Endothelial cell of umbilical vein (primary cell): ENCODE measurements at regions not wholly inside any gene's neighbourhood (a gene's known extent, or its start where the extent isn't known, plus 50 kb on each side); places are given as distances from the start of the nearest gene placed in this dataset.

Experiments
- CTCF ChIP-seq, 2 donors: IDR thresholded peaks; 1 replicate in 1 of 2; 2 replicates in 1 of 2; pipeline ENCODE4 v1.5.1; 2011; ENCODE audit warnings: low read length in 2 of 2, mild to moderate bottlenecking in 2 of 2, moderate library complexity in 2 of 2, control low read depth in 1 of 2, inconsistent platforms in 1 of 2, low read depth in 1 of 2; ENCODE audit not compliant: insufficient read depth in 1 of 2; ENCODE audit errors: extremely low read depth in 1 of 2
- EZH2 ChIP-seq: IDR thresholded peaks from 2 replicates; pipeline ENCODE4 v1.6.1; 2012; ENCODE audit warnings: borderline replicate concordance, low read depth, mild to moderate bottlenecking, moderate library complexity, low read length, inconsistent platforms; ENCODE audit not compliant: severe bottlenecking
- JUN ChIP-seq: IDR thresholded peaks from 2 replicates; pipeline ENCODE4 v1.6.1; 2011; ENCODE audit warnings: borderline replicate concordance, low read depth; ENCODE audit not compliant: insufficient read length, insufficient read depth
- MYC ChIP-seq: IDR thresholded peaks from one replicate; pipeline ENCODE4 v1.6.1; 2011; ENCODE audit warnings: mild to moderate bottlenecking, low read depth, low read length
- POLR2A ChIP-seq: IDR thresholded peaks from 2 replicates; pipeline ENCODE4 v1.6.1; 2012; ENCODE audit warnings: low read depth, mild to moderate bottlenecking, control low read depth, low read length
- POLR2AphosphoS5 ChIP-seq: IDR thresholded peaks from 2 replicates; pipeline ENCODE4 v1.6.1; 2012; ENCODE audit warnings: low read depth, mild to moderate bottlenecking, control low read depth, low read length, moderate library complexity; ENCODE audit not compliant: insufficient read depth
- TF ChIP-seq, protein P1 (sequence below): IDR thresholded peaks from 2 replicates; pipeline ENCODE4 v1.6.1; 2011; ENCODE audit not compliant: insufficient read depth, insufficient read length

- TF ChIP-seq POLR2A (no peak), JUN (no peak), EZH2 (no peak), CTCF (IDR thresholded peaks at IDR 0.05; ENCODE audit: extremely low read depth in 1 of 2, insufficient read depth in 1 of 2, low read depth in 1 of 2, low read length in 2 of 2) (no peak), POLR2AphosphoS5 (no peak), MYC (no peak)
- TF ChIP-seq, protein P1, sequence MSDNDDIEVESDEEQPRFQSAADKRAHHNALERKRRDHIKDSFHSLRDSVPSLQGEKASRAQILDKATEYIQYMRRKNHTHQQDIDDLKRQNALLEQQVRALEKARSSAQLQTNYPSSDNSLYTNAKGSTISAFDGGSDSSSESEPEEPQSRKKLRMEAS = no peak
Measured at GRCh38 chr1:115476616-115477015, 138.6 kb upstream of the NGF start.
